WTC11 (cell line): ENCODE measurements at regions not wholly inside any gene's neighbourhood (a gene's known extent, or its start where the extent isn't known, plus 50 kb on each side); places are given as distances from the start of the nearest gene placed in this dataset.

ENCODE experiments used
- ATAC-seq: fragments of 200-7000 bp; cut with Tn5 transposase; 2 replicates; pipeline ENCODE4 v1.10.0; 2021; ENCODE audit warnings: mild to moderate bottlenecking, moderate library complexity
- CTCF ChIA-PET: fragments of 300-600 bp; sonication (Branson Sonifier 250); formaldehyde crosslinking; loops from one replicate; lab custom pipeline; 2021; ENCODE audit warnings: antibody characterized with exemption; lab: Charles Lee
- POLR2A ChIA-PET: fragments of 350-600 bp; sonication (Branson Sonifier 250); formaldehyde crosslinking; loops from one replicate; lab custom pipeline; 2021; ENCODE audit warnings: antibody characterized with exemption; lab: Charles Lee
- DNase-seq: peaks from one replicate; pipeline ENCODE4 v3.0.0; 2021; ENCODE audit warnings: low spot score
- H3K27ac Mint-ChIP-seq: 2 replicates; pipeline ENCODE4 v1.8.0; 2021; ENCODE audit warnings: mixed read lengths
- H3K27me3 Mint-ChIP-seq: 2 replicates; pipeline ENCODE4 v1.8.0; 2021; ENCODE audit warnings: low read depth, mild to moderate bottlenecking, moderate library complexity, mixed read lengths
- H3K36me3 Mint-ChIP-seq: 2 replicates; pipeline ENCODE4 v1.8.0; 2021; ENCODE audit warnings: mixed read lengths
- H3K4me1 Mint-ChIP-seq: 2 replicates; pipeline ENCODE4 v1.8.0; 2022; ENCODE audit warnings: mixed read lengths
- H3K4me3 Mint-ChIP-seq: 2 replicates; pipeline ENCODE4 v1.8.0; 2021; ENCODE audit warnings: mild to moderate bottlenecking, moderate library complexity, mixed read lengths
- H3K9me3 Mint-ChIP-seq: 2 replicates; pipeline ENCODE4 v1.8.0; 2021; ENCODE audit warnings: mixed read lengths
- CREM ChIP-seq: sonication (generic); formaldehyde crosslinking; IDR thresholded peaks from 2 replicates; pipeline ENCODE4 v1.8.1; 2022; ENCODE audit warnings: mild to moderate bottlenecking, missing genetic modification reagents, moderate library complexity
- EMX1 ChIP-seq: fragments of 250-450 bp; sonication (Bioruptor Pico); IDR thresholded peaks from 2 replicates; pipeline ENCODE4 v1.8.0; 2021; ENCODE audit warnings: mild to moderate bottlenecking
- GTF2I ChIP-seq: fragments of 250-450 bp; sonication (Bioruptor Pico); conservative IDR thresholded peaks from 2 replicates; pipeline ENCODE4 v1.4.0; 2021; ENCODE audit warnings: mild to moderate bottlenecking
- HMGA2 ChIP-seq: fragments of 250-450 bp; sonication (Bioruptor Pico); IDR thresholded peaks from 2 replicates; pipeline ENCODE4 v1.4.0; 2021; ENCODE audit warnings: mild to moderate bottlenecking, moderate library complexity
- MYBL2 ChIP-seq: sonication (generic); formaldehyde crosslinking; IDR thresholded peaks from 2 replicates; pipeline ENCODE4 v1.8.1; 2023; ENCODE audit warnings: mild to moderate bottlenecking, moderate library complexity, missing genetic modification reagents
- NFYB ChIP-seq: sonication (generic); formaldehyde crosslinking; conservative IDR thresholded peaks from 2 replicates; pipeline ENCODE4 v1.8.0; 2022; ENCODE audit warnings: low read depth, missing genetic modification reagents
- NR3C1 ChIP-seq: sonication (generic); formaldehyde crosslinking; conservative IDR thresholded peaks from 2 replicates; pipeline ENCODE4 v1.8.1; 2023; ENCODE audit warnings: low read depth, mild to moderate bottlenecking, missing genetic modification reagents
- OVOL2 ChIP-seq: fragments of 250-450 bp; sonication (Bioruptor Pico); IDR thresholded peaks from 2 replicates; pipeline ENCODE4 v1.9.0; 2021; ENCODE audit warnings: mild to moderate bottlenecking, borderline replicate concordance
- RELA ChIP-seq: sonication (generic); formaldehyde crosslinking; IDR thresholded peaks from 2 replicates; pipeline ENCODE4 v1.8.1; 2022; ENCODE audit warnings: missing genetic modification reagents, mild to moderate bottlenecking, borderline replicate concordance
- ZBTB21 ChIP-seq: sonication (generic); formaldehyde crosslinking; IDR thresholded peaks from 2 replicates; pipeline ENCODE4 v1.8.1; 2023; ENCODE audit warnings: mild to moderate bottlenecking, missing genetic modification reagents, borderline replicate concordance
- ZNF138 ChIP-seq: sonication (generic); formaldehyde crosslinking; conservative IDR thresholded peaks from 2 replicates; pipeline ENCODE4 v1.8.1; 2022; ENCODE audit warnings: mild to moderate bottlenecking, moderate library complexity, missing genetic modification reagents
- TF ChIP-seq, protein P1 (sequence below): sonication (generic); formaldehyde crosslinking; IDR thresholded peaks from 2 replicates; pipeline ENCODE4 v1.8.1; 2022; ENCODE audit warnings: missing genetic modification reagents, borderline replicate concordance
- TF ChIP-seq, protein P2 (sequence below): sonication (generic); formaldehyde crosslinking; conservative IDR thresholded peaks from 2 replicates; pipeline ENCODE4 v1.8.1; 2023; ENCODE audit warnings: mild to moderate bottlenecking, low read depth, missing genetic modification reagents, moderate library complexity
- TF ChIP-seq, protein P3 (sequence below): sonication (generic); formaldehyde crosslinking; IDR thresholded peaks from 2 replicates; pipeline ENCODE4 v1.8.0; 2022; ENCODE audit warnings: missing genetic modification reagents
- TF ChIP-seq, protein P4 (sequence below): sonication (generic); formaldehyde crosslinking; IDR thresholded peaks from 2 replicates; pipeline ENCODE4 v1.8.1; 2023; ENCODE audit warnings: mild to moderate bottlenecking, missing genetic modification reagents
- TF ChIP-seq, protein P5 (sequence below): sonication (generic); formaldehyde crosslinking; IDR thresholded peaks from 2 replicates; pipeline ENCODE4 v1.8.0; 2023; ENCODE audit warnings: missing genetic modification reagents
- TF ChIP-seq, protein P6 (sequence below): sonication (generic); formaldehyde crosslinking; IDR thresholded peaks from 2 replicates; pipeline ENCODE4 v1.8.0; 2022; ENCODE audit warnings: mild to moderate bottlenecking, missing genetic modification reagents
- TF ChIP-seq, protein P7 (sequence below): sonication (generic); formaldehyde crosslinking; IDR thresholded peaks from 2 replicates; pipeline ENCODE4 v1.8.0; 2022; ENCODE audit warnings: mild to moderate bottlenecking, missing genetic modification reagents

DNA sequence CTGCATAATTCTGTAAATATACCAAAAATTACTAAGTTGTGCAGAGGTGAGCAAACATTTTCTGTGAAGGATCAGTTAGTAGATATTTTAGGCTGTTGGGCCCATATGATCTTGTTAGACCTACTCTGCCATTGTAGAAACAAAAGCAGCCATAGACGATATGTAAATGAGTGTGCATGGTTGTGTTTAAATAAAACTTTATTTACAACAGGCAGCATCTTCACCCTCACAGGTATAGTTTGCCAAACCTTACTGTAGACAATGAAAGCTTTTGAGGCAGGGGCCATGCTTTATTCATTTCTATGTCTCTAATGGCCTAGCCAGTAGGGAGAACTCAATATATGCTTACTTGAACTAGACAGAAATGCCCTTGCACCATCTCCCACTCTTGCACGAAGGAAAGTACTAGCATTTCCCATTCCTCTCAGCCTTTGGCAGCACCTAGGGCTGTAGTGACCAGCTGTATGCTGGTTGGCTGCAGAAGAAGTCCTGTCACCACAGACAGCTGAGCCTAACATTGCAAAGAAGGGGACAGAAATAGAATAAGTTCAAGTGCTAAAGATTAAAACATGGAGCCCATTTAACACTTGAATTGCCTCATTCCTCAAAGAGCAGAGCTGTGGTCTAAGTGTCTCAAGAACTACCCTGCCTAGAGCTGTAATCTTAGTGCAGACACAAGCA lies 305.1 kb upstream of the MGAT5 start (continued):
- TF ChIP-seq NR3C1 (CRISPR knock-in tag) = no peak
- TF ChIP-seq, protein P1, sequence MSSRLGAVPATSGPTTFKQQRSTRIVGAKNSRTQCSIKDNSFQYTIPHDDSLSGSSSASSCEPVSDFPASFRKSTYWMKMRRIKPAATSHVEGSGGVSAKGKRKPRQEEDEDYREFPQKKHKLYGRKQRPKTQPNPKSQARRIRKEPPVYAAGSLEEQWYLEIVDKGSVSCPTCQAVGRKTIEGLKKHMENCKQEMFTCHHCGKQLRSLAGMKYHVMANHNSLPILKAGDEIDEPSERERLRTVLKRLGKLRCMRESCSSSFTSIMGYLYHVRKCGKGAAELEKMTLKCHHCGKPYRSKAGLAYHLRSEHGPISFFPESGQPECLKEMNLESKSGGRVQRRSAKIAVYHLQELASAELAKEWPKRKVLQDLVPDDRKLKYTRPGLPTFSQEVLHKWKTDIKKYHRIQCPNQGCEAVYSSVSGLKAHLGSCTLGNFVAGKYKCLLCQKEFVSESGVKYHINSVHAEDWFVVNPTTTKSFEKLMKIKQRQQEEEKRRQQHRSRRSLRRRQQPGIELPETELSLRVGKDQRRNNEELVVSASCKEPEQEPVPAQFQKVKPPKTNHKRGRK (CRISPR knock-in tag) = no peak

DNA sequence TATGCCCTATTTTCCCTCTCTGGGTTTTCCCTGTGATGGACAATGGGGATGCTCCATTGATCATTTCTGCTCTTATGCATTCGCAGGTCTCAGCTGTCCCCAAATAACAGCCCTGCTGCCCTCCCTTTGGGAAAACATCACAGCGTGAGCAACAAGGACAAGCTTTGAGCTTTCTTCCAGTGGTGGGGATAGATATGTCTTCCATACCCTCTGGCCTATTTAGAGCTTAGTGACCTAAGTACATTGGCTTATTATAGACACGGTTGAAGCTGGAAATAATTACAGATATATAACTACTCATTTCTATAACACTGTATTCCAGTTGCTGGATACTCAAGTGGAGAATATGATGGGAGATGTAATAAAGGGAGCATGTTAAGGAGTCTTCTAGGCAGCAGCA lies 304.3 kb upstream of the MGAT5 start:
- ChIA-PET CTCF (no interaction called here), POLR2A (no interaction called here)
- DNase-seq (no peak), ATAC-seq (no peak)
- Mint-ChIP-seq H3K27ac (no peak overlapping the region), H3K36me3 (no peaks in the 10 kb centered on the region), H3K4me1 (no peaks in the 10 kb centered on the region; the same call in 1 of the 2 replicates), H3K9me3 (no peaks in the 10 kb centered on the region), H3K27me3 (no peaks in the 10 kb centered on the region), H3K4me3 (no peak overlapping the region)
- TF ChIP-seq MYBL2 (CRISPR knock-in tag) (no peak), GTF2I (CRISPR knock-in tag) (no peak), ZBTB21 (CRISPR knock-in tag) (no peak), ZNF138 (CRISPR knock-in tag) (no peak)
- TF ChIP-seq, protein P2, sequence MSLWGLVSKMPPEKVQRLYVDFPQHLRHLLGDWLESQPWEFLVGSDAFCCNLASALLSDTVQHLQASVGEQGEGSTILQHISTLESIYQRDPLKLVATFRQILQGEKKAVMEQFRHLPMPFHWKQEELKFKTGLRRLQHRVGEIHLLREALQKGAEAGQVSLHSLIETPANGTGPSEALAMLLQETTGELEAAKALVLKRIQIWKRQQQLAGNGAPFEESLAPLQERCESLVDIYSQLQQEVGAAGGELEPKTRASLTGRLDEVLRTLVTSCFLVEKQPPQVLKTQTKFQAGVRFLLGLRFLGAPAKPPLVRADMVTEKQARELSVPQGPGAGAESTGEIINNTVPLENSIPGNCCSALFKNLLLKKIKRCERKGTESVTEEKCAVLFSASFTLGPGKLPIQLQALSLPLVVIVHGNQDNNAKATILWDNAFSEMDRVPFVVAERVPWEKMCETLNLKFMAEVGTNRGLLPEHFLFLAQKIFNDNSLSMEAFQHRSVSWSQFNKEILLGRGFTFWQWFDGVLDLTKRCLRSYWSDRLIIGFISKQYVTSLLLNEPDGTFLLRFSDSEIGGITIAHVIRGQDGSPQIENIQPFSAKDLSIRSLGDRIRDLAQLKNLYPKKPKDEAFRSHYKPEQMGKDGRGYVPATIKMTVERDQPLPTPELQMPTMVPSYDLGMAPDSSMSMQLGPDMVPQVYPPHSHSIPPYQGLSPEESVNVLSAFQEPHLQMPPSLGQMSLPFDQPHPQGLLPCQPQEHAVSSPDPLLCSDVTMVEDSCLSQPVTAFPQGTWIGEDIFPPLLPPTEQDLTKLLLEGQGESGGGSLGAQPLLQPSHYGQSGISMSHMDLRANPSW (CRISPR knock-in tag) = no peak

DNA sequence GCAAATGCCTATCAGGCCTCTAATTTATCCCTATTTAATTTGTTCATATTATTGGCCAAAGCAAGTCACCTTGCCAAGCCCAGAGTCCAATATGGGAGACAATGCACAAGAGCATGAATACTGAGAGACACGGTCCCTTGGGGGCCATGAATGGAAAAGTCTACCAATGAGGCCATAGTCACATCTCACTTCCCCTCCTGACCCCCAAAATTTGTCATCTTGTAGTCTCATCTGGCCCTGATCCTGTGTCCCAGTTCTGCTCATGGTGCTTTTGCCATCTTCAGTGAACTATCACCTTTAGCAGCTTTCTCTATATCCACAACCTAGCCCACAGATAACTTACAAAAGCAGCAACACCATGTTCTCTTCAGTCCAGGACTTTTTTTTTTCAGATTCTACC lies 302.7 kb upstream of the MGAT5 start:
- Mint-ChIP-seq H3K27ac (no peak overlapping the region), H3K27me3 (no peaks in the 10 kb centered on the region), H3K4me1 (0 out of 2 replicates have a peak, but pooled peaks cover 2% of the 10 kb centered on the region), H3K4me3 (no peak overlapping the region), H3K9me3 (no peaks in the 10 kb centered on the region; the same call in 1 of the 2 replicates), H3K36me3 (no peaks in the 10 kb centered on the region)
- ChIA-PET CTCF (no interaction called here), POLR2A (interaction anchor here (0.7 kb wide), 1 partner anchor 239 kb away, joined by 3 read pairs; no protein-coding TSS in a partner anchor)
- ATAC-seq (no peak), DNase-seq (no peak)
- TF ChIP-seq ZBTB21 (CRISPR knock-in tag) (no peak), ZNF138 (CRISPR knock-in tag) (no peak), RELA (CRISPR knock-in tag) (no peak), CREM (CRISPR knock-in tag) (no peak), NFYB (no peak), HMGA2 (CRISPR knock-in tag) (no peak), EMX1 (no peak), OVOL2 (CRISPR knock-in tag) (no peak)
- TF ChIP-seq, protein P3, sequence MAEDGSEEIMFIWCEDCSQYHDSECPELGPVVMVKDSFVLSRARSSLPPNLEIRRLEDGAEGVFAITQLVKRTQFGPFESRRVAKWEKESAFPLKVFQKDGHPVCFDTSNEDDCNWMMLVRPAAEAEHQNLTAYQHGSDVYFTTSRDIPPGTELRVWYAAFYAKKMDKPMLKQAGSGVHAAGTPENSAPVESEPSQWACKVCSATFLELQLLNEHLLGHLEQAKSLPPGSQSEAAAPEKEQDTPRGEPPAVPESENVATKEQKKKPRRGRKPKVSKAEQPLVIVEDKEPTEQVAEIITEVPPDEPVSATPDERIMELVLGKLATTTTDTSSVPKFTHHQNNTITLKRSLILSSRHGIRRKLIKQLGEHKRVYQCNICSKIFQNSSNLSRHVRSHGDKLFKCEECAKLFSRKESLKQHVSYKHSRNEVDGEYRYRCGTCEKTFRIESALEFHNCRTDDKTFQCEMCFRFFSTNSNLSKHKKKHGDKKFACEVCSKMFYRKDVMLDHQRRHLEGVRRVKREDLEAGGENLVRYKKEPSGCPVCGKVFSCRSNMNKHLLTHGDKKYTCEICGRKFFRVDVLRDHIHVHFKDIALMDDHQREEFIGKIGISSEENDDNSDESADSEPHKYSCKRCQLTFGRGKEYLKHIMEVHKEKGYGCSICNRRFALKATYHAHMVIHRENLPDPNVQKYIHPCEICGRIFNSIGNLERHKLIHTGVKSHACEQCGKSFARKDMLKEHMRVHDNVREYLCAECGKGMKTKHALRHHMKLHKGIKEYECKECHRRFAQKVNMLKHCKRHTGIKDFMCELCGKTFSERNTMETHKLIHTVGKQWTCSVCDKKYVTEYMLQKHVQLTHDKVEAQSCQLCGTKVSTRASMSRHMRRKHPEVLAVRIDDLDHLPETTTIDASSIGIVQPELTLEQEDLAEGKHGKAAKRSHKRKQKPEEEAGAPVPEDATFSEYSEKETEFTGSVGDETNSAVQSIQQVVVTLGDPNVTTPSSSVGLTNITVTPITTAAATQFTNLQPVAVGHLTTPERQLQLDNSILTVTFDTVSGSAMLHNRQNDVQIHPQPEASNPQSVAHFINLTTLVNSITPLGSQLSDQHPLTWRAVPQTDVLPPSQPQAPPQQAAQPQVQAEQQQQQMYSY (CRISPR knock-in tag) = no peak
- TF ChIP-seq, protein P4, sequence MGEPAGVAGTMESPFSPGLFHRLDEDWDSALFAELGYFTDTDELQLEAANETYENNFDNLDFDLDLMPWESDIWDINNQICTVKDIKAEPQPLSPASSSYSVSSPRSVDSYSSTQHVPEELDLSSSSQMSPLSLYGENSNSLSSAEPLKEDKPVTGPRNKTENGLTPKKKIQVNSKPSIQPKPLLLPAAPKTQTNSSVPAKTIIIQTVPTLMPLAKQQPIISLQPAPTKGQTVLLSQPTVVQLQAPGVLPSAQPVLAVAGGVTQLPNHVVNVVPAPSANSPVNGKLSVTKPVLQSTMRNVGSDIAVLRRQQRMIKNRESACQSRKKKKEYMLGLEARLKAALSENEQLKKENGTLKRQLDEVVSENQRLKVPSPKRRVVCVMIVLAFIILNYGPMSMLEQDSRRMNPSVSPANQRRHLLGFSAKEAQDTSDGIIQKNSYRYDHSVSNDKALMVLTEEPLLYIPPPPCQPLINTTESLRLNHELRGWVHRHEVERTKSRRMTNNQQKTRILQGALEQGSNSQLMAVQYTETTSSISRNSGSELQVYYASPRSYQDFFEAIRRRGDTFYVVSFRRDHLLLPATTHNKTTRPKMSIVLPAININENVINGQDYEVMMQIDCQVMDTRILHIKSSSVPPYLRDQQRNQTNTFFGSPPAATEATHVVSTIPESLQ (CRISPR knock-in tag) = no peak
- TF ChIP-seq, protein P5, sequence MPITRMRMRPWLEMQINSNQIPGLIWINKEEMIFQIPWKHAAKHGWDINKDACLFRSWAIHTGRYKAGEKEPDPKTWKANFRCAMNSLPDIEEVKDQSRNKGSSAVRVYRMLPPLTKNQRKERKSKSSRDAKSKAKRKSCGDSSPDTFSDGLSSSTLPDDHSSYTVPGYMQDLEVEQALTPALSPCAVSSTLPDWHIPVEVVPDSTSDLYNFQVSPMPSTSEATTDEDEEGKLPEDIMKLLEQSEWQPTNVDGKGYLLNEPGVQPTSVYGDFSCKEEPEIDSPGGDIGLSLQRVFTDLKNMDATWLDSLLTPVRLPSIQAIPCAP (CRISPR knock-in tag) = no peak
- TF ChIP-seq, protein P6, sequence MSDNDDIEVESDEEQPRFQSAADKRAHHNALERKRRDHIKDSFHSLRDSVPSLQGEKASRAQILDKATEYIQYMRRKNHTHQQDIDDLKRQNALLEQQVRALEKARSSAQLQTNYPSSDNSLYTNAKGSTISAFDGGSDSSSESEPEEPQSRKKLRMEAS (CRISPR knock-in tag) = no peak
- TF ChIP-seq, protein P7, sequence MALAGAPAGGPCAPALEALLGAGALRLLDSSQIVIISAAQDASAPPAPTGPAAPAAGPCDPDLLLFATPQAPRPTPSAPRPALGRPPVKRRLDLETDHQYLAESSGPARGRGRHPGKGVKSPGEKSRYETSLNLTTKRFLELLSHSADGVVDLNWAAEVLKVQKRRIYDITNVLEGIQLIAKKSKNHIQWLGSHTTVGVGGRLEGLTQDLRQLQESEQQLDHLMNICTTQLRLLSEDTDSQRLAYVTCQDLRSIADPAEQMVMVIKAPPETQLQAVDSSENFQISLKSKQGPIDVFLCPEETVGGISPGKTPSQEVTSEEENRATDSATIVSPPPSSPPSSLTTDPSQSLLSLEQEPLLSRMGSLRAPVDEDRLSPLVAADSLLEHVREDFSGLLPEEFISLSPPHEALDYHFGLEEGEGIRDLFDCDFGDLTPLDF (CRISPR knock-in tag) = no peak
- TF ChIP-seq, protein P1 (CRISPR knock-in tag) = no peak
